Stimulated activated CD4-positive, alpha-beta T cell treated with anti-CD3 and anti-CD28 coated beads, Interleukin-12 subunit alpha, Interleukin-12 subunit beta, amount 100 ng/mL, for 24 hours (primary cell): ENCODE measurements at regions not wholly inside any gene's neighbourhood (a gene's known extent, or its start where the extent isn't known, plus 50 kb on each side); places are given as distances from the start of the nearest gene placed in this dataset.

ENCODE experiments used
- DNase-seq, 2 experiments: peaks; one replicate each; pipeline ENCODE4 v3.0.0-alpha.2; 2020; ENCODE audit warnings: low read depth in 2 of 2

GRCh38 chr16:73529303-73530012, 481.5 kb upstream of the ZFHX3 start:
- no peak for DNase-seq

- no peak for DNase-seq
These were observed 479.3 kb upstream of the ZFHX3 start for GRCh38 chr16:73527187-73527586.

- no peak for DNase-seq
These were observed 478.3 kb upstream of the ZFHX3 start for GRCh38 chr16:73526011-73526804.

- no peak for DNase-seq
These were observed 475.3 kb upstream of the ZFHX3 start for GRCh38 chr16:73523209-73523608.

GRCh38 chr16:73521499-73521898, 473.6 kb upstream of the ZFHX3 start:
- no peak for DNase-seq

- DNase-seq: no peak
These were observed 467.7 kb upstream of the ZFHX3 start for GRCh38 chr16:73515616-73516015.

- no peak for DNase-seq
These were observed 462.9 kb upstream of the ZFHX3 start for GRCh38 chr16:73510852-73511251.

GRCh38 chr16:73506568-73507056, 458.7 kb upstream of the ZFHX3 start:
- DNase-seq: no peak

GRCh38 chr16:73505577-73505976, 457.6 kb upstream of the ZFHX3 start:
- no peak for DNase-seq

- DNase-seq: no peak
These were observed 457.0 kb upstream of the ZFHX3 start for GRCh38 chr16:73504591-73505575.

GRCh38 chr16:73503093-73503492, 455.2 kb upstream of the ZFHX3 start:
- DNase-seq: no peak

GRCh38 chr16:73499276-73499675, 451.3 kb upstream of the ZFHX3 start:
- DNase-seq: no peak

GRCh38 chr16:73485880-73486279, 438.0 kb upstream of the ZFHX3 start:
- DNase-seq: no peak

- no peak for DNase-seq
These were observed 436.2 kb upstream of the ZFHX3 start for GRCh38 chr16:73483934-73484711.

- no peak for DNase-seq
These were observed 435.3 kb upstream of the ZFHX3 start for GRCh38 chr16:73483076-73483791.

- no peak for DNase-seq
These were observed 434.4 kb upstream of the ZFHX3 start for GRCh38 chr16:73482310-73482709.

GRCh38 chr16:73480381-73480780, 432.5 kb upstream of the ZFHX3 start:
- DNase-seq: no peak

- DNase-seq: no peak
These were observed 425.8 kb upstream of the ZFHX3 start for GRCh38 chr16:73473713-73474112.

- DNase-seq: no peak
These were observed 416.9 kb upstream of the ZFHX3 start for GRCh38 chr16:73464834-73465233.

- no peak for DNase-seq
These were observed 411.7 kb upstream of the ZFHX3 start for GRCh38 chr16:73459586-73459985.
